ENCODE measurements at regions not wholly inside any gene's neighbourhood (a gene's known extent, or its start where the extent isn't known, plus 50 kb on each side); places are given as distances from the start of the nearest gene placed in this dataset.

- no peaks in the 10 kb centered on the region; a peak in 1 of 4 replicates for H3K36me3 ChIP-seq (ENCODE audit: control insufficient read depth in 1 of 2, insufficient read depth in 2 of 2, low read length in 2 of 2)
- DNase-seq (ENCODE audit: low read depth, low spot score) (no peak), ATAC-seq (no peak)
- RAD21 ChIA-PET (ENCODE audit: low non-redundant PET in 1 of 2, low total read pairs in 2 of 2, uncharacterized antibody in 2 of 2, unreplicated experiment in 2 of 2): no interaction called here
- TF ChIP-seq ATF3 (IDR thresholded peaks at IDR 0.05) (no peak), EGR1 (IDR thresholded peaks at IDR 0.05; ENCODE audit: low read depth) (no peak), REST (IDR thresholded peaks at IDR 0.05; ENCODE audit: low read depth) (no peak), SIN3A (IDR thresholded peaks at IDR 0.05; ENCODE audit: low read depth) (no peak), ZNF274 (IDR thresholded peaks at IDR 0.05; ENCODE audit: low read depth, low read length) (no peak), SRF (IDR thresholded peaks at IDR 0.05; ENCODE audit: low read depth) (no peak), TCF7L2 (IDR thresholded peaks at IDR 0.05; ENCODE audit: borderline replicate concordance, extremely low read depth, insufficient read depth, insufficient read length) (no peak), EZH2 (IDR thresholded peaks at IDR 0.05) (no peak), ZBTB33 (IDR thresholded peaks at IDR 0.05; ENCODE audit: extremely low read depth, insufficient replicate concordance, low read length) (no peak), MAX (IDR thresholded peaks at IDR 0.05) (no peak), YY1 (IDR thresholded peaks at IDR 0.05; ENCODE audit: extremely low read depth, insufficient replicate concordance, low read depth, low read length) (no peak)
- H4K20me1 ChIP-seq (ENCODE audit: insufficient read depth): no peaks in the 10 kb centered on the region
- no peaks in the 10 kb centered on the region for H3K9me2 ChIP-seq (ENCODE audit: insufficient read depth)
- H3K4me3 ChIP-seq (replicated peaks in 1 of 2; ENCODE audit: low read depth in 1 of 2, low read length in 2 of 2): no peak overlapping the region
- no peak overlapping the region for H3K9ac ChIP-seq (ENCODE audit: low read length)
- no peaks in the 10 kb centered on the region for H3K4me1 ChIP-seq (ENCODE audit: control insufficient read depth in 1 of 2, insufficient read depth in 2 of 2, low read length in 2 of 2)
- intact Hi-C loops (cut with micrococcal nuclease): no loop called here
- no peak overlapping the region for H3K27ac ChIP-seq (ENCODE audit: low read depth, low read length)
- no peak overlapping the region for H3K4me2 ChIP-seq (ENCODE audit: low read length)
- BruUV-seq (replicated peaks): no TSS peak
- no peaks in the 10 kb centered on the region for H3K79me2 ChIP-seq (ENCODE audit: insufficient read depth, low read length)
- CTCF ChIA-PET: no interaction called here
- POLR2A ChIA-PET: no interaction called here
- no peaks in the 10 kb centered on the region for H3K27me3 ChIP-seq (ENCODE audit: insufficient read depth, low read length)
- no peak overlapping the region for H2AFZ ChIP-seq (ENCODE audit: low read depth, low read length, poor library complexity, severe bottlenecking)
- H3K9me3 ChIP-seq (ENCODE audit: control insufficient read depth in 1 of 2, insufficient read depth in 1 of 2, low read depth in 1 of 2, low read length in 2 of 2): peaks cover 4 to 24% of the 10 kb centered on the region in 2 experiments; a peak in 2 of 4 replicates
These were observed 478.8 kb upstream of the CDH11 start for GRCh38 chr16:65600629-65601028.
